Right atrium auricular region (tissue), 2 donors: ENCODE measurements at regions not wholly inside any gene's neighbourhood (a gene's known extent, or its start where the extent isn't known, plus 50 kb on each side); places are given as distances from the start of the nearest gene placed in this dataset.

Source experiments
- DNase-seq: peaks from one replicate; pipeline ENCODE4 v3.0.0-alpha.2; 2019; ENCODE audit warnings: low spot score
- H3K27ac ChIP-seq, 2 donors: fragments of 200-600 bp; sonication (generic); 1 replicate in 1 of 2; 2 replicates in 1 of 2; pipeline ENCODE4 v1.5.1; 2016 to 2019
- H3K27me3 ChIP-seq, 2 donors: fragments of 200-600 bp; sonication (generic); one replicate each; pipeline versions ENCODE4 v1.5.1 to v1.6.0; 2017 to 2019
- H3K36me3 ChIP-seq: fragments of 200-600 bp; sonication (generic); one replicate; pipeline ENCODE4 v1.5.1; 2016
- H3K4me1 ChIP-seq, 2 donors: fragments of 200-600 bp; sonication (generic); one replicate each; pipeline versions ENCODE4 v1.5.1 to v1.6.0; 2017 to 2019
- H3K4me3 ChIP-seq, 2 donors: fragments of 200-600 bp; sonication (generic); 1 replicate in 1 of 2; 2 replicates in 1 of 2; pipeline ENCODE4 v1.5.1; 2017 to 2019; ENCODE audit warnings: mild to moderate bottlenecking in 1 of 2, moderate library complexity in 1 of 2
- H3K9me3 ChIP-seq, 2 donors: fragments of 200-600 bp; sonication (generic); one replicate each; pipeline ENCODE4 v1.5.1; 2019
- TF ChIP-seq, protein P1 (sequence below), 2 donors: fragments of 200-600 bp; sonication (generic); IDR thresholded peaks; one replicate each; pipeline ENCODE4 v1.5.1; 2019; ENCODE audit warnings: antibody characterized with exemption in 2 of 2

DNA sequence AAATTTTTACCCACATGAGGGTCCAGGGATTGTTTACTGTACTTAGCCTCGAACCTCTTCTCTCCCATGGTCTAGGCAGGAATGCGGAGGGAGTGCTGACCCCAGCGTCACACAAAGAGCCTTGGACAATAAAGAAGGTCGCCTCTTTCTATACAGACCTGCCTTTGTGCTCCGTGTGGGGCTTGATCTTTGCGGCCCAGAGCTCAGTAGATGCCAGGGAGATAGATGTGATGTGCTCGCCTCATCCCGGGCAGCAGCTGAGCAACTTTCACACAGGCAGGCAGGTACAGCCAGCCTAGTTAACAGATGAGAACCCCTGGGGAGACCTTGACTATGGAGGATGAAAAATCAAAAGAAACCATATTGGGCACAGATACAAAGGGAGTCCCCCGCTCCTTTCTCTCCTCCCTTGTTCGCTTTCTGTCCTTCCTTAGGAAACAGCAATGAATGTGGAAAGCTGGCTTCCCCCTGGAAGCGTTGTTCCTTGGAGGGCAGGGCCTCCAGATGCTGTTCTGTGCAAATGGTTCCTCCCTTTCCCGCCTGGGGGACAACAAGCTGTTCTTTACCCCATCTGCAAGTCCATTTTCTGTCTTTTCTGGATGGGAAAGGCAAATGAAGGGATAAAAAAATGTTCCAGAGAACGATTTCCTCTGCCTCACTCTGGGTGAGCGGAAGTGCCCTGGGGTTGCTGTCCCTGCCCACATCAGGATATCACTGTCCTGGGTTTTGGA lies 128.3 kb downstream of the OLIG3 start:
- Histone ChIP-seq H3K4me1 (no peaks in the 10 kb centered on the region), H3K27ac (no peak overlapping the region), H3K9me3 (no peaks in the 10 kb centered on the region), H3K4me3 (no peak overlapping the region), H3K36me3 (no peaks in the 10 kb centered on the region), H3K27me3 (no peaks in the 10 kb centered on the region)
- TF ChIP-seq, protein P1, sequence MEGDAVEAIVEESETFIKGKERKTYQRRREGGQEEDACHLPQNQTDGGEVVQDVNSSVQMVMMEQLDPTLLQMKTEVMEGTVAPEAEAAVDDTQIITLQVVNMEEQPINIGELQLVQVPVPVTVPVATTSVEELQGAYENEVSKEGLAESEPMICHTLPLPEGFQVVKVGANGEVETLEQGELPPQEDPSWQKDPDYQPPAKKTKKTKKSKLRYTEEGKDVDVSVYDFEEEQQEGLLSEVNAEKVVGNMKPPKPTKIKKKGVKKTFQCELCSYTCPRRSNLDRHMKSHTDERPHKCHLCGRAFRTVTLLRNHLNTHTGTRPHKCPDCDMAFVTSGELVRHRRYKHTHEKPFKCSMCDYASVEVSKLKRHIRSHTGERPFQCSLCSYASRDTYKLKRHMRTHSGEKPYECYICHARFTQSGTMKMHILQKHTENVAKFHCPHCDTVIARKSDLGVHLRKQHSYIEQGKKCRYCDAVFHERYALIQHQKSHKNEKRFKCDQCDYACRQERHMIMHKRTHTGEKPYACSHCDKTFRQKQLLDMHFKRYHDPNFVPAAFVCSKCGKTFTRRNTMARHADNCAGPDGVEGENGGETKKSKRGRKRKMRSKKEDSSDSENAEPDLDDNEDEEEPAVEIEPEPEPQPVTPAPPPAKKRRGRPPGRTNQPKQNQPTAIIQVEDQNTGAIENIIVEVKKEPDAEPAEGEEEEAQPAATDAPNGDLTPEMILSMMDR (IDR thresholded peaks at IDR 0.05) = no peak
- no peak for DNase-seq

DNA sequence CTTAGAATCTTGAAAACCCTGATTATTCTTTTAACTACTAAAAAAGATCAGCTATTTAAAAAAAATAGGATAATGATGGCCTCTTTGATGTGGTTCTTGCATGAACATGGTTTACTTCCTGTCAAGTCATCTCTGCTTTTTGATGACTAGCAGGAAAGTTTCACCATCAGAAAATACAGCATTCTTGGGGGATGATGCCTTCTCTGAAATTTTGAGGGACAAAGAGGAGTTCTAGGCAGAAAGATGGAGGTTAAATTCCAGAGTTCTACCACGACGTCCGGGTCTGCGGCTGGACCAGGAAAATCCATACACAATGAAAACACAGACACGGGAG lies 130.4 kb downstream of the OLIG3 start:
- Histone ChIP-seq H3K4me3 (no peak overlapping the region), H3K4me1 (no peaks in the 10 kb centered on the region), H3K27ac (no peak overlapping the region), H3K36me3 (no peaks in the 10 kb centered on the region), H3K27me3 (no peaks in the 10 kb centered on the region), H3K9me3 (no peaks in the 10 kb centered on the region)
- no peak for DNase-seq
- TF ChIP-seq, protein P1 (IDR thresholded peaks at IDR 0.05) = no peak

DNA sequence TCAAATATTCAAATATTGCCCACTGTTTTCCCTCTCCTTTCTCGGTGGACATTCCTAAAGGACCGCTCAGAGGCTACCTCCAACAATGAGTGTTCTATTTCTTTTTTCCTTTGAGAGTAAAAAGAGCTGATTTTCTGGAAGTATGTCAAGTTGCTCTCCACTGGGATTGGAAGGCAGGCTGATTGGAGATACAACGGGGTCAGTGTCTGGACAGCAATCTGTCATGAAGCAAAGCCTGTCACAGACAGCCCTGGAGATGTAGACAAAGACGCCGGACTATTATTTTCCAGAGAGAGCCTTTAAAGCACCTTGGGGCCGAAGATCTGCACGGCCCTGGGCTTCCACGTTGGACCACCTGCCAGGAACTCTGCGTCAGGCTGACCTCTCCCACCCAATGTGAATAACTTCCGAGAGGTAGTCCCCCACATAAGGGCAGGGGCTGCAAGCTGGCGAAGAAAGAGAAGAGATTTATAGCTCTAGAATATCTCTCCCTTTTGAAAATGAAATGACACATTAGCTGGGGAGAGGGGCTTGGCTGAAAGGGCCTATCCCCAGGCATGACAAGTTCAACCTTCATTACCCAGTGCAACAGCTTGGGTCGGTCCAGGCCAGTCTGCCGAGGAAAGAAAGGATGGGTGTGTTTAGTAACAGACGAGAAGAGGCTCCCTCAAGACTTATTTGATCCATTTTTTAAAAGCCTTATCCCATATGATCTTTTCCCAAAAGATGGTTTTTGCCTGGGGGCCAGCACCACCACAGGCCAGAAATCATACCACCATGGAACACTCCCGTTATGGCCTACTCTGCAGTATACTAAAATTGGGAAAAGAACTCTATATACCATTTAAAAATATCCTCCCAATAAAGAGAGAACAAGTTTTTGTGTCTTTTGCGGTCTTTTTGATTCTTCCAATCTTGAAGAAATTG lies 131.1 kb downstream of the OLIG3 start:
- Histone ChIP-seq H3K4me1 (no peaks in the 10 kb centered on the region), H3K27me3 (no peaks in the 10 kb centered on the region), H3K27ac (no peak overlapping the region), H3K36me3 (no peaks in the 10 kb centered on the region), H3K4me3 (no peak overlapping the region), H3K9me3 (no peaks in the 10 kb centered on the region)
- TF ChIP-seq, protein P1 (IDR thresholded peaks at IDR 0.05) = no peak
- DNase-seq = no peak

DNA sequence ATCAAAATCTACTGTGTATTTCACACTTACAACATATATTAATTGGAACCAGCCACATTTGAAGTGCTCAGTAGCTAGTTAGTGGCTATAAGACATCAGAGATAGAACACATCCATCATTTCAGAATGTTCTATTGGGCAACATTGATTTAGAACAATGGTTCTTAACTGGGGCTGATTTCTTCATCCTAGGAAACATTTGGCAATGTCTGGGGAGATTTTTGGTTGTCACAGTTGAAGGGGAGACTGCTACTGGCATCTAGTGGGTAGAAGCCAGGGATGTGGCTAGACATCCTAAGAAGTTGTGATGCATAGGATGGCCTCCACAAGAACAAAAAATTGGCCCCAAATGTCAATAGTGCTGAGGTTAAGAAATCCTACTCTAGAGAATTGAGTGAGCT lies 132.5 kb downstream of the OLIG3 start:
- Histone ChIP-seq H3K9me3 (no peaks in the 10 kb centered on the region), H3K4me3 (no peak overlapping the region), H3K36me3 (no peaks in the 10 kb centered on the region), H3K27ac (no peak overlapping the region), H3K4me1 (no peaks in the 10 kb centered on the region), H3K27me3 (no peaks in the 10 kb centered on the region)
- TF ChIP-seq, protein P1 (IDR thresholded peaks at IDR 0.05) = no peak
- DNase-seq = no peak

DNA sequence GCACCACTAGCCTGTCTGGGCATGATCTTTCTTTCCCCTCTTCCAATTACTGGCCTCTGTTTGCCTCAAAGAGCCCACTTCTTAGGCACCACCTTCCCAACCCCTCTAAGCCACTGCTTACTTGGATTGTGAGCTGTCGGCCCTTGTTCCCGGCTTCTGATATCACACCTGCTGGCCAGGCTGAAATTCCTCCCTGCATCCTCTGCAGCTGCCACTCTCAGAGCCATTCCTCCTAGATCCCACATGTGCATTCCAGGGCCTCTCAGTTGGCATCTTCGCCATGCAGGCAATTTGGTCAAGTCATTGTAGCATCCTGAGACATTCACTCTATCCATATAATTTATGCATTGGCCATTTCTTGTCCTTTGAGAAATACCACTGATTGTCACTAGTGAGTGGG lies 135.9 kb downstream of the OLIG3 start:
- Histone ChIP-seq H3K36me3 (no peaks in the 10 kb centered on the region), H3K4me1 (no peaks in the 10 kb centered on the region), H3K27ac (no peak overlapping the region), H3K4me3 (no peak overlapping the region), H3K27me3 (no peaks in the 10 kb centered on the region), H3K9me3 (no peaks in the 10 kb centered on the region)
- no peak for DNase-seq
- TF ChIP-seq, protein P1 (IDR thresholded peaks at IDR 0.05) = no peak
